HPDE6-E6E7 (cell line): ENCODE measurements at regions not wholly inside any gene's neighbourhood (a gene's known extent, or its start where the extent isn't known, plus 50 kb on each side); places are given as distances from the start of the nearest gene placed in this dataset.
"Not testable (repeated sequence)": the region's sequence is repeated elsewhere in the genome, so short reads cannot be mapped to it uniquely, and the experiment has no call there.

Experiments
- DNase-seq: peaks from one replicate; pipeline ENCODE4 v3.0.0; 2011; ENCODE audit warnings: missing footprints; ENCODE audit errors: extremely low spot score

- DNase-seq, result no peak
These were observed 581.4 kb upstream of the TBL1XR1 start for GRCh38 chr3:177778633-177779032.

GRCh38 chr3:177781686-177782161 lies 584.4 kb upstream of the TBL1XR1 start:
- no peak for DNase-seq

- DNase-seq, result no peak
These were observed 586.1 kb upstream of the TBL1XR1 start for GRCh38 chr3:177783338-177783737.

- DNase-seq, result no peak
These were observed 586.5 kb upstream of the TBL1XR1 start for GRCh38 chr3:177783767-177784166.

- no peak for DNase-seq
These were observed 590.2 kb upstream of the TBL1XR1 start for GRCh38 chr3:177787279-177788041.

- DNase-seq, result no peak
These were observed 592.2 kb upstream of the TBL1XR1 start for GRCh38 chr3:177789500-177789899.

- DNase-seq, result no peak
These were observed 595.2 kb upstream of the TBL1XR1 start for GRCh38 chr3:177792311-177793030.

GRCh38 chr3:177793451-177793850 lies 596.2 kb upstream of the TBL1XR1 start:
- no peak for DNase-seq

GRCh38 chr3:177795216-177795615 lies 597.9 kb upstream of the TBL1XR1 start:
- no peak for DNase-seq

GRCh38 chr3:177795859-177796258 lies 598.6 kb upstream of the TBL1XR1 start:
- DNase-seq, result no peak

GRCh38 chr3:177800147-177800546 lies 602.9 kb upstream of the TBL1XR1 start:
- not testable (repeated sequence) for DNase-seq

- DNase-seq, result no peak
These were observed 603.3 kb upstream of the TBL1XR1 start for GRCh38 chr3:177800561-177800960.

- DNase-seq, result no peak
These were observed 605.0 kb upstream of the TBL1XR1 start for GRCh38 chr3:177802151-177802900.

GRCh38 chr3:177803500-177803899 lies 606.2 kb upstream of the TBL1XR1 start:
- DNase-seq, result no peak

GRCh38 chr3:177804032-177804431 lies 606.8 kb upstream of the TBL1XR1 start:
- no peak for DNase-seq

GRCh38 chr3:177804646-177805045 lies 607.4 kb upstream of the TBL1XR1 start:
- no peak for DNase-seq

- DNase-seq, result no peak
These were observed 610.0 kb upstream of the TBL1XR1 start for GRCh38 chr3:177807150-177807875.

GRCh38 chr3:177808928-177809478 lies 611.7 kb upstream of the TBL1XR1 start:
- not testable (repeated sequence) for DNase-seq

- peak; percentile 52 for DNase-seq
These were observed 612.9 kb upstream of the TBL1XR1 start for GRCh38 chr3:177810162-177810623.

- no peak for DNase-seq
These were observed 613.8 kb upstream of the TBL1XR1 start for GRCh38 chr3:177811112-177811511.

GRCh38 chr3:177811835-177812234 lies 614.6 kb upstream of the TBL1XR1 start:
- no peak for DNase-seq
